ENCODE measurements at regions not wholly inside any gene's neighbourhood (a gene's known extent, or its start where the extent isn't known, plus 50 kb on each side); places are given as distances from the start of the nearest gene placed in this dataset.

DNA sequence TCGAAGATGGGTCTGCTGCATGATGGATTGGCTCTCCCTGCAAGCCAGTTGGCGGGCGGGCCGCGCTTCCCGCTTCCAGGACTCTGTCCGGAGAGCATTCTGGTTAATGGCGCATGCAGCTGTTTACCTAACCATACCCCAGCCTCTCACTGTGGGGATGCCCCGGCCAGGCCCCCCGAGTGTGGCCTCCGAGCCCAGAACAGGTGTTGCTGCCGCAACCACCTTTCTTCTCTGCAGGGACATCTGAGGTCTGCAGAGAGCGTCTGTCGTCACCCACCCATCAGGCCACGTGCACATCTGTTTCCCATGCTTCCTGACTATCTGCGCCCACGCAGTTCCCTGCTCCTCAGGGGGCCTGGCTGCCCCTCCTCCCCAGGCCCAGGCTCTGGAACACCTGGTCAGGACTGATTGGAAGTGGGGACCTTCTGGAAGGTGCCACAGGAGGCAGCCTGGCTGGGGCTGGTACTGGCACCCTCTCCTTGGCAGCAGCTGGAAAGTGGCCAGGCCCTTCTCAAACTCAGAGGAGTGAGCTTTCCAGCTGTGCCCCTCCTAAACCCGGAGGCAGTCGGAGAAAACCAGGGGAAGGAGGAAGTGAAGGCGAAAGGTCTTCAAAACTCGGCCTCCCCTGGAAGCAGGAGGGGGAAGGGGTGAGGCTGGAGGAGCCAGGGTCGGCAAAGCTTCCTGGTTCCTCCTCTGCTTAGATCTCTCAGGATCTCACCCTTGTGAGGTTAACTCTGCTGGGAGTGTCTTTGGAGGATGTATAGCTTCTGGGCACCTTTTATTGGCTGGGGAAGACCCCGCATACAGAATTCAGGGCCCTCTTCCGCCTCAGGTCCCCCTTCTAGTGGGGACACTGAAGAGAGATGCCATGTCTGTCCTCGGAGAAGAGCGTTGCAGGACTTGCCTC, 64.5 kb upstream of the CIBAR2 start:
- TF ChIP-seq, protein P1, sequence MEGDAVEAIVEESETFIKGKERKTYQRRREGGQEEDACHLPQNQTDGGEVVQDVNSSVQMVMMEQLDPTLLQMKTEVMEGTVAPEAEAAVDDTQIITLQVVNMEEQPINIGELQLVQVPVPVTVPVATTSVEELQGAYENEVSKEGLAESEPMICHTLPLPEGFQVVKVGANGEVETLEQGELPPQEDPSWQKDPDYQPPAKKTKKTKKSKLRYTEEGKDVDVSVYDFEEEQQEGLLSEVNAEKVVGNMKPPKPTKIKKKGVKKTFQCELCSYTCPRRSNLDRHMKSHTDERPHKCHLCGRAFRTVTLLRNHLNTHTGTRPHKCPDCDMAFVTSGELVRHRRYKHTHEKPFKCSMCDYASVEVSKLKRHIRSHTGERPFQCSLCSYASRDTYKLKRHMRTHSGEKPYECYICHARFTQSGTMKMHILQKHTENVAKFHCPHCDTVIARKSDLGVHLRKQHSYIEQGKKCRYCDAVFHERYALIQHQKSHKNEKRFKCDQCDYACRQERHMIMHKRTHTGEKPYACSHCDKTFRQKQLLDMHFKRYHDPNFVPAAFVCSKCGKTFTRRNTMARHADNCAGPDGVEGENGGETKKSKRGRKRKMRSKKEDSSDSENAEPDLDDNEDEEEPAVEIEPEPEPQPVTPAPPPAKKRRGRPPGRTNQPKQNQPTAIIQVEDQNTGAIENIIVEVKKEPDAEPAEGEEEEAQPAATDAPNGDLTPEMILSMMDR (IDR thresholded peaks at IDR 0.05) = no peak
- TF ChIP-seq POLR2A (IDR thresholded peaks at IDR 0.05) = no peak

All from lower leg skin (tissue), 3 donors.